GM19099 (cell line): ENCODE measurements at regions not wholly inside any gene's neighbourhood (a gene's known extent, or its start where the extent isn't known, plus 50 kb on each side); places are given as distances from the start of the nearest gene placed in this dataset.

Source experiments
- POLR2A ChIP-seq: IDR thresholded peaks from 3 replicates; pipeline ENCODE4 v1.6.1; 2011; ENCODE audit warnings: low read depth; ENCODE audit not compliant: insufficient read length; ENCODE audit errors: extremely low read depth

DNA sequence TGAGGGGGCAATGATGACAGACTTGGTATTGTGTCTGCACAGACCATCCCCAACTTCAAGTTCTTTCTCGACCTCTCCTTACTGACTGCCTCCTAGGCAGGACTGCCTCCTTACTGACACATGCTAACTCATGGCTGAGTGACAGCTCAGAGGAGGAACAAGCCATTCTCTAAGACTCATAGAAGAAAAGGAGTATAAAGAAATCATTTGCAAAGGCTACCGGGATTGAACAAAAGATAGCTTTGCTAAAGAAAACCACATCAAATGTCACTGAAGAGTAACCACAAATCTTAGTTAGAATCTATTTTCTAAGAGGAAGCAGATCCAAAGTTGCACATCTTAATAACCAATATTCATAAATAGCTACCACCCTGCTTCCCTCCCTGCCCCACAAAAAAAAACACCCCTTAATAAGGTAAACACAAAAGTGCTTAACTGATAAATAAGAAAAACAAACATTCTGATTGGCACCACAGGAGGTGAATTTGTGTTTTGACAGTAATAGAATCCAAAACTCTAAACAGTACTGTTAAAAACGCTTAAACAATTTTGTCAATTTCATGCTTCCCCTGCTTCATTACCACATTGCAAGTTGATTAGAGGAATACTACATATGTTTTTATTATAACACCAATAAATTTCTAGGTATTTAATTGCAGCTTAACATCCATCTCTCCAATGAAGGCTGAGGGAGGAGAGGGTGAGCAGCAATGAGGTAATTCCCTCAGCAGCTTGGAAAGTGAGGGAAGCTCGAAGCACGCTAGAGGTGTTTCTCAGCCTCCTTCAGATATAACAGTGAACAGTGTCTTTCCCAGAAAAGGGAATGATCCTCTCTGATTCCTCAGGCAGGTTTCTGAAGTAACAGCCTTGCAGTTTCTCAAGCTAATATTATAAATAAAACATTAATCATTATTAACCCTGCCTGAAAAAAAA, 160.0 kb downstream of the HNRNPD start:
- TF ChIP-seq POLR2A, result no peak

DNA sequence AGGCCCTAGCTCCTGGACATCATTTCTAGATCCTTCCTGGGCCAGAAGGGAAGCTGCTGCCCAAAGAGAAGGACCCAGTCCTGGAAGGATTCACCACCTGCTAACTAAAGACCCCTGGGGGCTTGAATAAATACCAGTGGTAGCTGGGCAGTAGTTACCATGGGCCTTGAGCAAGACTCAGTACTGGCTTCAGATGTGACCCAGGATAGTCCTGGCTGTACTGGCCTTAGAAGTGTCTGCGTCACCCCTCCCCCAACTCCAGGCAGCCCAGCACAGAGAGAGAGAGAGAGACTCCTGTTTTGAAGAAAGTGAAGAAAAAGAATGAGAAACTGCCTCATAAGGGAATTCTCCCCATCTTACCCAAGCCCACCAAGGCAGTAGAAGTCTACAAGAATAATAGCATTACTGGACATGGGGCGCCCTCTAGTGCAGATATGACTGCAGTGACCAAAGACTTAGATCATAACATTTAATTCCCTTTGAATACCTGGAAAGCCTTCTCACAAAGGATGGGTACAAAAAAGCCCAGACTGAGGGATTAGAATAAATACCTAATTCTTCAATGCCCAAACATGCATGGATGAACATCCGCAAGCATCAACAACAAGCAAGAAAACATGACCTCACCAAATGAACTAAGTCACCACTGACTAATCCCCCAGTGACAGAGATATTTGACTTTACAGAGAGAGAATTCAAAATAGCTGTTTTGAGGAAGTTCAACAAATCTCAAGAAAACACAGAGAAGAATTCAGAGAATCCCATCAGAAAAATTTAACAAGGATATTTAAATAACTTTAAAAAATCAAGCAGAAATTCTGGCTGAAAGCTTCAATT, 171.8 kb downstream of the HNRNPD start:
- no peak for TF ChIP-seq POLR2A

DNA sequence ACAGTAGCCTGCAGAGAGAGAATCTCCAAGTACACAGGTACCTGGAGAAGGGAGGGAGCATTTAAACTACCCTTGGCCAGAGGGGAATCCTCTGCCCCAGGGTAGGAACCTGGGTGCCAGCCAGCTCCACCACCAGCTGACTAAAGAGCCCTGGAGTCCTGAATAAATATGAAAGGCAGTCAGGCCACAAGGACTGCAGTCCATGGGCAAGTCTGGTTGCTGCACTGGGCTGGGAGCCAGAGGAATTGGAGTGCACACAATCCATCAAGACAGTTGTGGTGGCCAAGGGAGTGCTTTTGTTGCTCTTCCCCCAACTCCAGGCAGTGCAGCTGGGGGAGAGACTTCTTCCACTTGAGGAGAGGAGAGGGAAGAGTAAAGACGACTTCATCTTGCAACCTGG, 172.5 kb downstream of the HNRNPD start:
- no peak for TF ChIP-seq POLR2A

DNA sequence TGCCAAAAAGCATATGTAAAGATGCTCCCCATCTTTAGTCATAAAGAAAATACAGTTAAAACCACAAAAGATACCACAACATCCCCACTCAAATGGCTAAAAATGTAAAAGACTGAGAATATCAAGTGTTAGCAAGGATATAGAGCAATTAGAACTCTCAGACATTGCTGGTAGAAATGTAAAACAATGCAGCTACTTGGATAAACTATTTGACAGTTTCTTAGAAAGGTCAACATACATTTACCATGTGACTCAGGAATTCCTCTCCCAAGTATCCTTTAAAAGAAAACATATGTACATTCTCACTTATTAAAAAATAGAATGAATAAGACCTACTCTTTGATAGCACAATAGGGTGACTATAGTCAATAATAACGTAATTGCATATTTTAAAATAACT, 173.7 kb downstream of the HNRNPD start:
- TF ChIP-seq POLR2A, result no peak

DNA sequence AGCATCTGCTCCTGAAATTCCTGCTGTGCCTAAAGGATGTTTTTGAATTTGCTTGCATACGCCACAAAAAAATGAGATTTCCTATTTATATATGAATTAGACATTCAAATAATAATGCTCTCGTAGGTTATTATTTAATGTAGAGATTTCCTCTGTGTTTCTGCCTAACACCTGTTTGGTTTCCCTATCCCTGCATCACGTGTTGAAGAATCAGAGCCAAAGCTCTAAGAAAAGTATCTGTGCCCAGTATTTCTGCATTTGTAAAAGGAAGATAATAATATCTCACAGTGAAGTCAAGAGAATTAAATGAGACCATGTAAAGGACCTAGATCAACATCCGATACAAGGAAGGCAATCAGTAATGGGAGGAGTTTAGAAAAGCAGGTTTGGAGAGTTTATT, 179.5 kb downstream of the HNRNPD start:
- TF ChIP-seq POLR2A, result no peak

DNA sequence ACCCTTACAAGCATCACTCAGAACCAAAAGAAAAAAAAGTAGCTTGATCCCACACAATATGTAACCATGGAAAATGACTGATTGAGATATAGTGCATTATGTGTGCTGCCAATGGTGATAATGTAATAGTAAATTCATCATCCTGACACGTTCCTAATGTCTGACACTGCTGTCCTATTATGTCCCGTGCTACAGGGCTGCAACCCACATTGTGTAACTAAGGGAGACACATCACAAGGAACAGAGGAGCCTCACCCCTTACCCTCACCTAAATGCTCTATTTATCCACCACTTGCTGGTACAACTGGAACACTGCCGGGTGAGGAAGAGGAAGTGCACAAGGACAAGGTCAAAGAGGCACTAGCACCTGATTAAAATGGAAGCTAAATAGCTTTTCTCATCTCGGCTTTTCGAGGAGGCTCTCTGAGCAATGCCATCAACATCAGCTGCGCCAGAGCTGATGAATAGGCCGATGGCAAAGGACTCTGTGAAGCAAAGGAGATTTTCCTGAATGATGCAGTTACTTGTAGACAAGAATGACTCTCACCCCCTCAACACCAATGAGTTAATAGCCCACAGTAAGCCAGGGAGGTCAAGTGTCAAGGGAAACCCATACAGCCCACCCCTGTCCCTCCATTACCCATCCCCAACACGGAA, 181.6 kb downstream of the HNRNPD start:
- no peak for TF ChIP-seq POLR2A

DNA sequence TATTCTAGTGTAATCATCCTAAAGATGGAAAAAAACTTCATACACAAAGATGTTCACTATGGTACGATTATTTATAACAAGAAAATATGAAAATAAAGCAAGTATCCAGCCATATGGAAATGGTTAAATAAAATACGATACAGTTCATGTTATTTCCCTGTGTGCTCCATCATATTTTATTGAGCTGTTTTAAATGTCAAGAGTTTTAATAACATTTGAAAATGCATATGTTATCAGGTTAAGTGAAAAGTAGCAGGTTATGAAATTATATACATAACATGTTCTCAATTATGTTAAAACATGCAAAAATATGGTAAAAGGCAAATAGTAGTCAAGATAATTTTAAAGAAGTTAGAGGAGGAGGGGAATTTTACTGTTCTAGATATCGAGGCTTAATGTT, 192.0 kb downstream of the HNRNPD start:
- TF ChIP-seq POLR2A, result no peak

DNA sequence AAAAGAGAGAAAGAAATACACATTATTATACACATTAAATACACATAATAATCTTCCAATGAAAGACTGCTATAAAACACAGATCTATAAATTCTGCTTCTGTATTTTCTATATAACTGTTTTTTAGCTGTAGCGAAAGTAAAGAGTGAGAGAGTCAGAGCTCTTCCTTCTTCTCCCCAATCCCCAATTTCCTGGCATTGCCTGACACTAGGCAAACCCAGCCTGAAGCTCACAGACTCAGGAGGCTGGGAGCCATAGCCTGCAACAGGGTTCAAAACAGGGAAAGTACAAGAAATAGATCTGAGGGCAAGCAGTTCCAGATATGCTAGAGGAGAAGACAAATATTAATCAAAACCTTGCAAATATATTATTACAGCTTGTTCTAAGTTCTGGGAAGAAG, 201.6 kb downstream of the HNRNPD start:
- TF ChIP-seq POLR2A, result no peak

DNA sequence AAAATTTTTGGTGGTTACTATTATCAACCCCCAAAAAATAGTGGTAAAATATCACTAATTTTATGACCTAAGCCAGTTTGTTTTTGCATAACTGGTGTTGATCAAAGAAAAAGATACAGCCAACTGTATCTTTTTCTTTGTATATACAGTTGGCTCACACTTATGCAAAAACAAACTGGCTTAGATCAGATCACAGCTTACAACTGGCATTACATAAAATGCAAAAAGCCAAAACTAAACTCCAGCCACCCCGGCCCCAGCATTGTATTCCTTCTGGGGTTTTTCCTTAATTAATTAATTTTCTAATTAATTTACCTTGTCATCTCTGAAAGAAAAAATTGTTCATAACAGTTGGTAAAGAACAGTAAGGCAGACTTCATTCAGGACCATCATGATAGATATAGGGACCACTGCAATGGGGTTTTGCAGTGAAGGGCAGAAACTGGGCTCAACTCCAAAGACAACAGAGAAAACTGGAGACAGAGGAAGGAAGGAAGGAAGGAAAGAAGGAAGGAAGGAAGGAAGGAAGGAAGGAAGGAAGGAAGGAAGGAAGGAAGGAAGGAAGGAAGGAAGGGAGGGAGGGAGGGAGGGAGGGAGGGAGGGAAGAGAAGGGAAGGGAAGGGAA, 202.1 kb downstream of the HNRNPD start:
- no peak for TF ChIP-seq POLR2A

DNA sequence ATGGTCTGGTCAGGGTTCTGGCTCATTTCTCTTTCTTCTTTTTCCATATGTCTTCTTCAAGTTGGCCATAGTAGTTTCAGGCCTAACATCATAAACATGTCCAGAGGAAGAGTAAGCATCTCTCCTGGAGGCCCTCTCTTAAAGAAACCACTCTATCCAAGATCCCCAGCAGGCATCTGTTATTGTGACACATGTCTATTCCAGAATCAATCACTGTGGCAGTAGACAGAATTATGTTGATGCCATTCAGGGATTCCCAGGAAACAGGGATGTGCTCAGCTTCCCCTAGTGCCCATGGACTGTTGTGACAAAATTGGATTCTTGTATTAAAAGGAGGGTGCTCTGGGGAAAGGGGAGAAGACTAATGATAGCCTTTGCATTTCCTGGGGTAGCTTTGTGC, 224.0 kb downstream of the HNRNPD start:
- TF ChIP-seq POLR2A, result no peak

DNA sequence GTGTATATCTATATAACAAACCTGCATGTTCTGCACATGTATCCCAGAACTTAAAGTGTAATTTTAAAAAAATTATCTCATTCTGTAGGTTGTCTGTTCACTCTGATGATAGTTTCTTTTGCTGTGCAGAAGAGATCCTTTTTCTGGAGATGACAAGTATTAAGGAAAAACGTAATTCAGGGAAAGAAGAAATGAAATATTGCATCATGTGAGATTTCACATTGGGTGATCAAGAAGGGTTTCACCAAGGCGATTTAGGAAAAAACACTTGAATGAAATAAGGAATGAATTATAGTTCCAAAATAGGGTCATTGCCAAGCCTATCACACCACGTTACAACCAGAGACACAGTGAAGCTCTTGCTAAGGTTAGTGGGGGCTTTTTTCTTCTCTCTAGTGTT, 227.9 kb downstream of the HNRNPD start:
- TF ChIP-seq POLR2A, result no peak

DNA sequence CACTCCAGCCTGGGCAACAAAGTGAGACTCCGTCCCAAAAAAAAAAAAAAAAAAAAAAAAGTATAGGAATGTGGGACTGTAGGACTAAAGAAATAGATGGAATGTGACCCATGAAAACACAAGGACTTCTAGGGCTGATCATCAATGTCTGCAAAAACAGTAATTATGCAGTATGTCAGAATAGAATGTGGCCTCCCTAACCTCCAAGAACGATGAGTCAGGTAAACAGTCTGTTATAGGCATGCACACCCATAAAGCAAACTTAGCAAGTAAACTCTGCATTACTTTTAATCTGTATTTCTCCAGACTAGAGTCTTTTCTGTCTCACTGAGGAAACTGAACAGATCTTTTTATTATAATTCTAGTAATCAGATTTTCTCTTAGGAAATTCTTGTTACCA, 233.4 kb downstream of the HNRNPD start:
- TF ChIP-seq POLR2A, result no peak

DNA sequence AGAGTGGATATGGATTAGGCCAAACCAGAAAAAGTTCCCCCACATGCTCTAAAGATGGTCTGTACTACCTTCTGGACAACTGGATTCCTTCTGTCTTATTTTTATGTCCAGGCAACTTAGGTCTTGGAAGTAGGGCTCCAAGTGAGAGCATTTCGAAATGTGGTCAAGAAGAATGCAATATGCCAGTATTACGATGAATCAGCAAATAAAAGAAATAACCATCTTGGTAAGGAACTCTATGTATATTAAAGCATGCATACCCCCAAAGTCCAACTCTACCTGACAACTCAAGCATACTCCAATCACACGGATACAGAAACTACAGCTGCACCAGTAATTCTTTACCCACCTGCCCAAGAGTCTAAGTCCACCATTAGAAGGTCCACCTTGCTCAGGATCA, 234.5 kb downstream of the HNRNPD start:
- no peak for TF ChIP-seq POLR2A

DNA sequence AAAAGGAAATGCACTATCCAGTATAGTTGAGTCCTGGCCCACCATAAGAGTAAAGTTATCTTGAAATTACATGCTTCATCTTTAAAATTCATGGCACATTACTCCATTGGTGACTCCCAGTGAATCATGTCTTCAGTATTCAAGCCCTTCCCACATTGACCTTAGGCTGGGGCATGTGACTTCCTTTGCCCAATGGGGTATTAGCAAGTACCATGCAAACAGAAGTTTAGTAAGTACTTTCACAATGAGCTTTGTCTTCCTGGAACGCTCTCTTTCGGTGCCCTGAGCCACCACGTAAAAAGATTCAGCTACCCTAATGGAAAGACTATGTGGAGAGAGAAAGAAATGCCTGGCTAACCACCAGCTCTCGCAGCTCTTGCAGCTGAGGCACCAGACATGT, 235.4 kb downstream of the HNRNPD start:
- no peak for TF ChIP-seq POLR2A
